Suppressor macrophage (primary cell): ENCODE measurements at regions not wholly inside any gene's neighbourhood (a gene's known extent, or its start where the extent isn't known, plus 50 kb on each side); places are given as distances from the start of the nearest gene placed in this dataset.

ENCODE experiments used
- DNase-seq, 4 experiments: peaks; one replicate each; pipeline ENCODE4 v3.0.0-alpha.2; 2020 to 2022

DNA sequence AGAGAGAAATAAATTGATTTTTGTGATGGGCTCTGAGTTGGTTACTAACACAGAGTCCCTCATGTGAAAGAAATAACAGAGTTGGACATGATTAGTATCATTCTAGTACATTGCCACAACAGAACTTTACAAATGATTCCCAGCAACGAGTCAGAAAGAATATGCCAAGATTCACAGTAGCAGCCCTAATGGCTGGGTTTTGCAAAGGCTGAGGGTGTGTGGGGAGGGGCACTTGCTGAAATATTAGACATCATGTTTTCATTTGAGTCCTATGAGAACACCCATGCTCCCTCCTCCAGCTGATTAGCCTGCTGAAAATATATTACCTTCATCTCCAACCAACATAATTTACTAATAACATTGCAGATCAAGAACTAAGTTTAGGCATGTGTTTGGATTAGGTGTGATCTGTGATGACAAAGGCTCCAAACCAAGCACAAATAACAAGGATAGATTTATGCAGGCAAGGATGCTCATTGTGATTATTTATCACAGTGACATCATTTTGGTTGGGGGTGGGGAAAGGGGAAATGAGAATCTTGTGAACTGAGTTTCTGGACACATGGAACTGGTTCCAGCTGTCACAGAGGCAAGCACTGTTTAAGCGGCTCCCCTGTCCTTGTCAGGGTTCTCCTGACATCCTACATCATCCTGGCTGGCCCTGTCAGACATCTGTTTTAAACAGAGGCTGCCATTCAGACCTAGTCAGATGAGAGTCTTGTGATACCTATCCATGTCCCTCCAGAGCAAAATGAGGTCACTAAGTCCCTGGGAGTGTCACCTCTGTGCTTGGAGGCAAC lies 205.8 kb upstream of the NCKAP5 start:
- no peak for DNase-seq

DNA sequence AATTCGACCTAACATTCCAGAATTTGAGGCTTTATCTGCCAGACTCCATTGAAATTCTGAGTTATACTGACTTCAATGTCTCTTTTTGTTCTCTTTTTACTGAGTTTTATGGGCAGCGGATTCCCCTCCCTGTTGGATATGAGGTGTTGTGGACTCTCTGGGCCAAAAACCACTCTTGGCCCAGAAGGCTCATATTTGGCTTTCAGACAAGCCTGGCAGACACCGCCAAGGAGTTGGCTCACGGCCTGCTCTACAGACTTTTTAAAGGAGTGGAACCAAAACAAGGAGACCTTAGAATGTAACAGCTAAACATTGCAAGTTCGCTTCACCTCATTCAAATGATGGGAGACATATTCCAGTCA lies 206.4 kb upstream of the NCKAP5 start:
- DNase-seq = no peak

DNA sequence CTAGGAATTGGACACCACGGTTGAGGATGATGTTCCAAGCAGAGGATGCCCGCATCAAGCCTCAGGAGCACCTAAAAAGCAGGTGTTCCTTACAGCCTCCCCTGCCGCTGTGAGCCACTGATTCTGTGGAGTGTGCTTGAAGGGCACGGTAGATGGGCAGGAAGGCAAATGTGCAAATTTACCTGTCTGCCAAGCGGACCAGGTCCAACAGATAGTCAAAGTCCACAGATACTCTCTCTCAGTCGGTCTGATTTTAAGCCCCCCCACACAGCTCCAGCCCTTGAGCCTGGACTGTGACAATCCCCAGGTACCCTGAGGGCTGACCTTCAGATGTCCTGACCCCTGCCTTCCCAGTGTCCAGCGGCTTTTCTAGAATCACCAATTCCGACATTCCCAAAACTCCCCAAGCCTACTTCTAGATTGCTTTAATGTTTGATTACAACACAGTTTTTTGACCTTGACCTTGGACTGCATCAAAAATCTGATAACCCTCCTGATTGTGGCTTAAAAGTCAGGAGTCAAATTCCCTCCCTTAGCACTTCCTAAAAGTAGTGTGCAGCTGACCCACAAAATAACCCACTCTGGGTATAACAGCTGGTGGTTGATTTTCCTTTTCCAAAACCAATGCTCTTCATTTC lies 208.8 kb upstream of the NCKAP5 start:
- DNase-seq = no peak

DNA sequence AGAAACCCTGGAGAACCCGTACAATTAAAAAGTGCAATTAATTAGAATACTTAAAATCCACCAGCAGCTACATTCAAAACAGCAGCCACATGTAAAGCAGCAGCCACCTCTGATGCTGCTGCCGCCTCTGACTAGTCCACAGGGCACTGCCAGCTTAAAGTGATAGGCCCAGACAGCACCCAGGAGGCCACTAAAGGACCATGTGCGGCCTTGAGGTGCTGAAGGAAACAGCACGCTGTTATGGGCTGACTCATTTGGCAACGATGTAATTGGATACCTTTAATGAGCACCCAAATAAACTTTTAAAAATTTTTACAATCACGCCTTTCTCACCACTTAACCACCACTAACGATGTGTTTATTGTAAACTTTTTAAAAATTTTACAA lies 209.3 kb upstream of the NCKAP5 start:
- no peak for DNase-seq

DNA sequence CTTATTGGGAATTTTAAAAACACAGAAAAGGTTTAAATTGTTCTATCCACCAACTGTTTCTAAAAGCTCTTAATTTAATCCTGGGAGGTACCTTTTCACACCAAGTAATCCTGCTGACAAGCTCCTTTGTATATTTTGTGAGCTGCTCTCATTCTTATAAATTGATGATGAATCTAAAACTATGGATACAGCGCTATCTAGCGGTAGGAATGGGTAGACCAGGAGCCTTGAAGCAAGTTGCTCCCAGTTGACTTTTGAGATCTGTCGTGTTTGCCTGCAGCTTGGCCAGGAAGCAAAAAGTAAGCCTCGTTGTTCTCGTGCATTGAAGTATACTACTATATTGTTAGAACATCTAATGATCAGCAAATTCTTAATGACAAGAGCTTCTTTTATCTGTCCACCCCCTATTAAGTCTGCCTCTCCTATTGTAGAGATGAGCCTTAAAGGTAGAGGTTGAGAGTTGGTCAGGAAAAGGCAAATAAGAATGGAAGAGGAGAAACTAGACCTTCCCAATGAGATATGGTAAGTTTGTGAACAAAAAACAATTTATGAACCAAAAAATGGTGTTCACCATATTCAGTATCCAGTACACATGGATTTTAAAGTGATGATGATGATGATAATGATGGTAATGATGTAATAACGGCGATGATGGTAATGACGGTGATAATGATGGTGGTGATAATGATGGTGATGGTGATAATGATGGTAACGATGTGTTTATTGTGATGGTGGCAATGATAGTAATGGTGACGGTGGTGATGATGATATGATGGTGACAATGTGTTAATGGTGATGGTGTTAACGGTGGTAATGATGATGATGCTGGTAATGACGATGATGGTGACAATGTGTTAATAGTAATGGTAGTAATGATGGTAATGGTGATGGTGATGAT lies 212.1 kb upstream of the NCKAP5 start:
- peak; percentile 37 to 52 (median 40) for DNase-seq

DNA sequence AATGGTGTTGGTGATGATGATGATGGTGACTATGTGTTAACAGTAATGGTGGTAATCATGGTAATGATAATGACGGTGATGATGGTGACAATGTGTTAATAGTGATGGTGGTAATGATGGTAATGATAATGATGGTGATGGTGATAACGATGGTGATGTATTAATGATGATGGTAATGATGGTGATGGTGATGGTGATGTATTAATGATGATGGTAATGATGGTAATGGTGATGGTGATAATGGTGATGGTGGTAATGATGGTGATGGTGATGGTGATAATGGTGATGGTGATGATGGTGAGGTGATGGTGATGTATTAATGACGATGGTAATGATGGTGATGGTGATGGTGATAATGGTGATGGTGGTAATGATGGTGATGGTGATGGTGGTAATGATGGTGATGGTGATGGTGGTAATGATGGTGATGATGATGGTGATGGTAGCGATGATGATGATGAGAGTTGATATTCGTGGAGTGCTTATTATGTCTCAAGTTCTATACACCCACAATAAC lies 212.8 kb upstream of the NCKAP5 start:
- no peak for DNase-seq

DNA sequence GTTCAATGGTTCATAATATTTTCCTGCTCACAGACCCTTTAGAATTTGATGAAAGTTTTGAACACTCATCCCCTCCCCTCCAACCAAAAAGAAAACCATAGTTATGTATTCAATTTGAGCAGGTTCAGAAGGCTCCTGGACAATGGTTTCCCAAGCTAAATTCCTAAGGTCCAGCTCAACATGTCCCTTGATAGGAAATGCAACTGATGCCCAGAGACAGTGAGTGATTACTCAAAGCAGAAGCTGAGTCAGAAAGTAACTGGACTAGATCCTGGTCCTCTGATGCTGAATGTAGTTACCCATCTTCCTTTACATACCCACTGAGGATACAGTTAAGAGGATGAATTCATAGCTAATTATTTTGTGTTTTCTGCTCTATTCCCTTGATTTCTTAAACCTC lies 218.9 kb upstream of the NCKAP5 start:
- DNase-seq = no peak

DNA sequence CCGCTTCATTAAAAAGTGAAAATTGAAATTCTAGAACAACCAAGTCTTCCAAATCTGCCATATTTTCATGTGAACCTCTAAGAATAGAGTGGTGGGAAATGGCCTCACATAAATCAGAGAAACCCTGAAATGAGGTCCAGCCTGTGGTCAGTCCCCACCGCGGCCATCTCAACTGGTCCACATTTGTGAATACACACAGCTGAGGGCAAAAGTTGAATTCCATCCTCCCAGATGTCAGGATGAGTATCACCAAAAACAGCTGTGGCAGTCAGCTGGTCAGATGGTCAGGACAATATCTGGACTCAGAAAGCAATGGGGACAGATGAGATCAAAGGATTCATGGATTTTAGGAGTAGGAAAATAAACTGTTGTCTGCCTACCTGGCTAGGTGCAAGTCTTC lies 219.4 kb upstream of the NCKAP5 start:
- DNase-seq = no peak

DNA sequence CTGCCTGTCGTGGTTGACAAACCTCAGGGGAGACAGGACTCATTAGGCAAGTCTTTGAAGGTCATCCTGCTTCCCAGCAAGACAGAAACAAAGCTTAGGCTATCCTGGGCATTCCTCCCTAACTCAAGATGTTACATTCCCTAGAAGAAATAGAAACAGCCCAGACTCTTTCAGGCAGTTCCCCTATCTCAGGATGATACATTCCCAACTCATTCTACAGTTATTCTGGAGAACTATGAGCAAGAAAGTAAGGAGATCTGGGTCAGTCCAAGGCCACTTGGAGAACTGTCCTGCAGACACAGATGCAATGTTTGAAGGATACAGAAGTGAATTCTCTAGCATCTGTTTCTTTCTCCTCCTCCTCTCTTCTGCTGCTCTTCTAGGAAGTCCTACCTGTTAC lies 220.1 kb upstream of the NCKAP5 start:
- no peak for DNase-seq

DNA sequence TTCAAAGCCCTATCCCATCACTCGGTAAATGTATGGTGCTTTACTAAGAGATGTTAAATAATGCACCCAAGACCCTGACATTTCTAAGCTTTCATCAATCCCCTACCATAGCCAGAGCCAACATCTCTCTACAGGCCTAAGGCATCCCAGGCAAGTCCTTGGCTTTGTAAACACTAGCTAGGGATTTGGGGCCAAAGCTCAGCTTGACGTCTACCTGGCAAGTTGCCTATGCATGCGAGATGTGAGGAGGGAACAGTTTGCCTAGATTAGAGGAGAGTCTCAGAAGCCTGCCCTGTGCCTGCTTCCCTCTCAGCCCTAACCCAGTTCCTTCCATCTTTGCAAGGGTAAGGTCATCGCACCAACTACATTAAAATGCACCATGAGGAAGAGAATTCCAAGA lies 221.5 kb upstream of the NCKAP5 start:
- no peak for DNase-seq

DNA sequence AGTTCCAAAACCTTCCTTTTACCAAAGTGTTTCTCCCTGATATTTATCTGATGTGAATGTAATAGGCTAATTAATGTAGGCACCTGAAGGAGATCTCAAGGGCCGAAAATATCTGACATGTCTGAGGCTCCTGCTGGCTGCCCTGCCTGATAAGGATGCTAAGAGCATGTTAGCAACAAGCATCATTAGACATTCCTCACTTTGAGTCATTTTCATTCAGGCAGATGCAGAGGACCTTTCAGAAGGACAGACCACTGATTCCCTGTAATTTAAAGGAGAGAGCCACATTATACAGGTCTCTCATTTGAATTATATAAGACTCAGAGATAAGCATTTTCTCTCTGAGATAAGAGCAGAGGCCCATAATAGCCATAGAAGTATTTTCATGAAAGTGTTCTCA lies 222.4 kb upstream of the NCKAP5 start:
- no peak for DNase-seq

DNA sequence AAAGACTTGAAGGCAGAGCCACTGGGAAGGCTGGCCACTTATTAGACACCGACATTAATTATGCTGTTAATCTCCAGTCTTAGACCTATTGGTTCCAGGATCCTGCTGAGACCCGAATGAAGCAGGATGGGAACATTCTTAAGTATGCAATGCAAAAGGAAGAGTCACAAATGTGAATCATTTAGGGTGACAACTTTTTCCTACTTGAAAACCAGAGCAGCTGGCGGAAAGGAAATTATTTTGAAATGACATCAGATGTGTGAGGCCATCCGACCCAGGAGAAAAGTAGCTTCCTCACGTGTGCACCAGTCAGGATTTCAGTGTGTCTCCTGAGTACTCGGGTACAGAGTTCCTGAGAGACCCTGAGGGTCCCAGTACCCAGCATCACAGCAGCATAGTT lies 222.9 kb upstream of the NCKAP5 start:
- no peak for DNase-seq

DNA sequence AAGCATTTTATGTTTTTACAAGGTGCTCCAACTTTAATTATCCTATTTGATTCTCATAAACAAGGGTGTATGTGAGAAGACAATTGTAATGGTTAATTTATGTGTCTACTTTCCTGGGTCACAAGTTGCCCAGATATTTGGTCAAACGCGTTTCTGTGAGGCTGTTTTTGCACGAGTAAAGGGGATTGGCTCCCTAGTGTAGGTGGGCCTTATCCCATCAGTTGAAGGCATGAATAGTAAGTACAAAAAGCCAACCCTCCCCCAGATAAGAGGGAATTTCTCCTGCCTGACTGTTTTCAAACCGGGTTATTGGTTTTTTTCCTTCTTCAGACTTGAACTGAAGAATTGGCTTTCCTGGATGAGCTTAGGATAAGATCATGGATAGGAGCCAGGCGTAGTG lies 224.0 kb upstream of the NCKAP5 start:
- DNase-seq = no peak

DNA sequence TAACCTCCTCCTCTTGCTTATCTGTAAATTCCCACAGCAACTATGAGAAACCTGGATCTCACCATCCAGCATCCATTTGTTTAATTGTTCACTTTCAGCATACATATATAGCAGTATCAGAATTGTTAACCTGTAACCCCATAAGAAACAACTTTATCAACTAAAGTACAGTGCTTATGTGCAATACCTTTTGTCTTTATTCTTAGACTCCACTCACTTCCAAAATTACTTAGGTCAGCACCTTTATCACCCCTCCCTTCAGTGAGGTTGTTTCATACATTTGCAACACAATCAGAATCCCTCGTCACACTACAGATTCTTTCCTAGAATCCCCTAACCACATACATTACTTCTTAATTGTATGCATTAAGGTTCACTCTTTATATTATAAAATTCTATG lies 225.9 kb upstream of the NCKAP5 start:
- DNase-seq = no peak

DNA sequence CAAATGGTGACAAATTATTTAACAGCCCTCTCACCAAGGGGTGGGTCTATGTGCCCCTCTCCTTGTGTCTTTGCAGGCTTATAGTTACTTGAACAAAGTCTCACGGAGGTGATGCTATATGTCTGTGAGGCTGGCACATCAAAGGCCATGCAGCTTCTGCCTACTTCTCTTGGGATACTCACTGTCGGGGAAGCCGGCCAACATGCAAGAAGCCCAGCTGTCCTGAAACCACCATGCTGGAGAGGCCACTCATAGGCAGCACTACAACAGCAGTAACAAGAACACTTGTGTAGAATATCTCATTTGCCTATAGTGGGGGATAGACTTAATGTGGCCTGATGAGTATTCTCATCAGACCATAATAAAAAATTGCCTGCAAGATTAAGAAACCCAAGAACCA lies 233.7 kb upstream of the NCKAP5 start:
- no peak for DNase-seq

DNA sequence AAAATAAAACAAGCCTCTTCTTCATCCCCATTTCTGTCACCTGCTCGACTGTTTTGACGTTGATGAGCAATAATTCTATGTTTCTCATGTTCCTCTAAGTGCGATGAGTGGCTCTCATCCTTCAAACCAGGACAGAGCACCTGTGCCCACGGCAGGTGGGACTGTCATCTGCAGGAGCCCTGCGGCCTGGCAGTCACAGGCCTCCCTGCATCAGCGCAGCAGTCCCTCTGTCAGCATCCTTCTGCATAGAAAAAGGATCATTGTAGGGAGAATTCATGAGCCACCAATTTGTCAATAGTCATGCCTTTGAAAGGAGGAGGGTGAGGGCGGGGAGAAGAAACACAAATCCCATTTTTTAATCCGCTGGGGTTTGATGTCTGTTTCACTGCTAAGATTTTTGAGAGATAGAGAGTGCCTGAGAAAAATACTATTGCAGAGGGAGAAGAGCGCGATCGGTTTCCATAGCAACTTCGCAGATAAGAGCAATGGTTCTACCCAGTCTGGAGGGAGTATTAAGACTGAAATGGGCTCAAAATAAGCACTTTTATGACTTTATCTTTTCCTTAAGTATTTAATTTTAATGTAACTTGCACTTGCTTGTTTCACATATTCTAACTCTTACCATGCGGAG lies 234.3 kb upstream of the NCKAP5 start:
- no peak for DNase-seq

DNA sequence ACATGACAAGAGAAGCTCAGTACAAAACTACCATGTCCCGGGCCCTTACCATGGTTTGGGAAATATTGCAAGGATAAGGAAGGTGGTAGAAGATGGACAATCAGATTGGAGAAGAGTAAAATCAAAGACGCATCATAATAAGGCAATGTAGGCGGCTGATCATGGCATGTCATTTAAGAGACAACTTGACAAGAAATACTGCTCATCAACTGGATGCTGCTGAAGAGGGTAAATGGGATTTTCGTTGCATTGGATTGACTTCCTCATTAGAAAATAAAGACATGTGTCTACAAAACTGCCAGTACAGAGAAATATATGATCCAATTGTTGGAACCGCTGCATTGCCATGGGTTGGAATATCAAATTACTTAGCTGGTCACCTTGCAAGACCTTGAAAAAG lies 238.3 kb upstream of the NCKAP5 start:
- no peak for DNase-seq

DNA sequence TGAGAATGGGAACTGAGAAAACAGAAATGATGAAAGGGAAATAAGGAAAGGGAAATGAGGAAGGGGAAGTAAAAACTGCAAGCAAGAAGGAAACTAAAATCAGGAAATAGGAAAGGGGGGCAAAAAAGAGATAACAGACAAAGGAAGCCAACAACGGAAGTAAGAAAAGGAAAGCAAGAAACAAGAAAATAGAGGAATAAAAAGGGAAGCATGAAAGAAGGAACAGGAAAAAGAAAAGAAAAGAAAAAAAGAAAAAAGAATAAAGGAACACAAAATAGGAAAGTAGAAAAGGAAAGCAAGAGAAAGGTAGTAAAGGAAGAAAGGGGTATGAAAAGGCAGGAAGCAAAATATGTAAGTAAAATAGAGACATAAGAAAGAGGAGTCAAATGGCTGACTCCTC lies 241.2 kb upstream of the NCKAP5 start:
- no peak for DNase-seq

DNA sequence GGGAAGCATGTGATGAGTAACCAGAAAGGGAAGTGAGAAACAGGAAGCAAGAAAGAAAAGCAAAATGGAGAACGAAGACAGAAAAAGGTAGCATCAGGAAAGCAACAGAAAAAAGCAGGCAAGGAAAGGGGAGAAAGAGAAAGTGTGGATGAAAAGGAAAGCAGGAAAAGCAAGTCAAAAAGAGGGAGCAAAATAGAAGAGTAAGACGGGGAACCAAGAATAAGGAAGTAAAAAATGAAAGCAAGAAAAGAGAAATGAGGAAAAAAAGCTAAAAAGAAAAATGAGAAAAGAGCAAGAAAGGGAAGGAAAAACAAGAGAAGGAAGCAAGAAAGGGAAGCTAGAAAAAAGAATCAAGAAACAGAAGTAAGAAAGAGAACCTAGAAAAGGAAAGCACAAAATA lies 242.3 kb upstream of the NCKAP5 start:
- no peak for DNase-seq

DNA sequence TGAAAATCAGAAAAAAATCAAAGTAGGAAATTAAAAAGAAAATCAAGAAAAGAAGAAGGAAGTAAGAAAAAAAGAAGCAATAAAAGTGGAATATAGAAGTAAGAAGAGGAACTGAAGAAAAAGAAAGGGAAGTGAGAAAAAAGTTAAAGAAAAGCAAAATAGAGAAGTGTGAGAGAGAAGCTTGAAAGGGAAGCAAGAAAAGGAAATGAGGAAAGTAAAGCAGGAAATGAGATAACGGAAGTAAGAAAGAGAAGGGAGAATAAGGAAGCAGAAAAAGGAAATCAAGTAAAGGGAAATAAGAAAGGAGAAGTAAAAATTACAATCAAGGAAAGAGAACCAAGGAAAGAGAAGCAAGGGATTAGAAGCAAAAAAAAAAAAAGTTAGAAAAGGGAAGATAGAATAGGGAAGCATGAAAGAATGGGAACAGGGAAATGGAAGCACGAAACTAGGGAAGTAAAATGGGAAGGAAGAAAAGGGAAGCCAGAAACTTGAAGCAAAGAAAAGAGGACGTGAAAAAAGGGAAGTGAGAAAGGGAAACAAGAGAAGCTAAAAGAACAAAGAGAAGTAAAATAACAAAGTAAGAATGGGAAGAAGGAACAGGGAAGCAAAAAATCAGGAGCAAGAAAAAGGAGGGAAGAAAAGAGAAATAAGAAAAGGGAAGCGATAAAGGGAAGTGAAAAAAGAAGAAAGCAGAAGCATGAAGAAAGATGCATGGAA lies 243.3 kb upstream of the NCKAP5 start:
- DNase-seq = peak in 2 of 4 experiments; percentile 5 to 30

DNA sequence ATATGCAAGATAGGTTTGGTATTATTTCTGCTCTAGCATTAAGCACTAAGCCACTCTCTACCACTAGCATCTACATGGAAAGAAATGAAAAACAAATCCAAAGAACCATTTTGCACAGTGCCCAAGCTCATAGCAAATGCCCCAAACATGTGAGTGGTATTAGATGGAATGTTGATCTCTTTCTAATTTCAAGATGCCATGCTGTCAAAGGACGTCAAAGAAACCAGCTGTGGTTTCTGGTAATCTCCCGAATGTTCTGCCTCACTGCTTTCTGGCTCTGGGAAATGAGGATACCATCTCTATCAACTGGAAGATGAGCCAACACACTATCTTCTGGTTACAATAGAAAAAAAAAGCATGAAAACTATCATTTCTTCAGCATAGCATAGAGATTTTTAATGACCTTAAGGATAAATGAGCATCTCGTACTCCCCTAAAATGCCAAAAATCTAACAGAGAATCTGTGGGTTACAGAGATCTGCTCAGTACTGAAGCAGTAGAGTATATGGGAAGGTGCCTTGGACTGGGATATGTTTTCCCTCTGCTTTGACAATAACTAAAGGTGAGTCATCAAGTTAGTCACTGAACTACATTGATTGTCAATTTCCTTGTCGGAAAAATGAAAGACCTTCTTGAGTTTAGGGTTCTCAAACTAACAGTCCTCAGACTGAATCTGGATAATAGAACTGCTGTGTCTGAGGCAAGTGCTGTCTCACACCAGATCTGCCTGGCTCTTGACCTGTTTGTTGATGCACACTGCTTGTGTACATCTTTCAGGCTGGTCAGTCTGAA lies 244.8 kb upstream of the NCKAP5 start:
- no peak for DNase-seq
